Activated CD8-positive, alpha-beta memory T cell treated with anti-CD3 and anti-CD28 coated beads, Interleukin-2, amount 50 U/mL, for 1 hour (primary cell): ENCODE measurements at regions not wholly inside any gene's neighbourhood (a gene's known extent, or its start where the extent isn't known, plus 50 kb on each side); places are given as distances from the start of the nearest gene placed in this dataset.
A peak's percentile ranks its signal among the peaks of the same experiment; 100 is the strongest.
"Not testable (repeated sequence)": the region's sequence is repeated elsewhere in the genome, so short reads cannot be mapped to it uniquely, and the experiment has no call there.

Experiments
- DNase-seq: peaks from one replicate; pipeline ENCODE4 v3.0.0-alpha.2; 2020; ENCODE audit errors: extremely low read depth

DNA sequence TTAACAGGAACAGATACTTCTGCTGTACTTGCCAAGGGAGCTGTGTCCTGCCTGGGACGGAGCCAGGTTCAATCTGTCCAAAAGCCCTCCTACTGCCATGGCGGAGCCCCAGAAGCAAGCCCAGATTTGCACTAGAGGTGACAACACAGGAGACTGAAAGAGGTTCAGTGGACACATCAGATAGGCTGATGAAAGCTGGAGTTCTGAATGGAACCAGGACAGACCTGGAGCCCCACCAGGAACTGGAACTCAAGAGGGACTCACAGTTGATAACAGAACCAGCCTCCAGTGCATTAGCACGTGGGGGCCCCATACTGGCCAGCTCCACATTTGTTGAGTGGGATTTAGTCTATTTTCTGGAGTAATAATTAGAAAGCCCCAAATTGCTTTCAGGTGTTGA, 315.5 kb downstream of the ARRDC4 start:
- no peak for DNase-seq

- no peak for DNase-seq
These were observed 317.1 kb downstream of the ARRDC4 start for GRCh38 chr15:98277602-98278001.

DNA sequence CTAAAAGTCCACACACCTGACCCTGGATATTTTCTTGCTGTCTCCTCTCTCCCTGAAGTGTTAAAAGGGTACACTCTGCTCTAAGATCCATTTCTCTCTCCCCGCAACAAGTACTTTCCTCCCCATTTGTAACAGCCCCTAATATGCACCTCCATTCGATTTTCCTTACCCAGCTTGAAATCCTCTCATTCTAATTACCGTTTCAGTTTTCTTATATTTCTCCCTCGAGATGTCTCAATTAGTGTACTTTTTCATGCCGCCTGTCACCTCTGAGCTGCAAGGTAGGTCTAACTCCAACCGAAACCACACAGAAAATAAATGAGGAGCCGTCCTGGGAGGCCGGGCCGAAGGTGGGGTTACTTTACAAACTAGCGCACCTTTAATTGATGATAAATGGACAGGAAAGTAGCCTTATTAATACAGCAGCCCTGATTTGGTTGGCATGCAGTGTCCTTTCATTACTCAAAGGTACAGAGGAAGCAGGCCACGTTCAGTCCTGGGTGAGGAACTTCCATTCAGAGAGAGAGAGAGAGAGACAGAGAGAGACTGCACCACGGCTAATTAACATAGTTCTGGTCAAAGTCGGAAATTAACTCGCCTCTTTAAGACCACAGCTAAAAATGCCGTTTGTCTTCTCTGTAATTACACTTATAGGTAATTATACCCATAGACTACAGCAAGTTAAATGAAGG, 319.9 kb downstream of the ARRDC4 start:
- no peak for DNase-seq

GRCh38 chr15:98281130-98281529, 320.6 kb downstream of the ARRDC4 start:
- DNase-seq: no peak

DNA sequence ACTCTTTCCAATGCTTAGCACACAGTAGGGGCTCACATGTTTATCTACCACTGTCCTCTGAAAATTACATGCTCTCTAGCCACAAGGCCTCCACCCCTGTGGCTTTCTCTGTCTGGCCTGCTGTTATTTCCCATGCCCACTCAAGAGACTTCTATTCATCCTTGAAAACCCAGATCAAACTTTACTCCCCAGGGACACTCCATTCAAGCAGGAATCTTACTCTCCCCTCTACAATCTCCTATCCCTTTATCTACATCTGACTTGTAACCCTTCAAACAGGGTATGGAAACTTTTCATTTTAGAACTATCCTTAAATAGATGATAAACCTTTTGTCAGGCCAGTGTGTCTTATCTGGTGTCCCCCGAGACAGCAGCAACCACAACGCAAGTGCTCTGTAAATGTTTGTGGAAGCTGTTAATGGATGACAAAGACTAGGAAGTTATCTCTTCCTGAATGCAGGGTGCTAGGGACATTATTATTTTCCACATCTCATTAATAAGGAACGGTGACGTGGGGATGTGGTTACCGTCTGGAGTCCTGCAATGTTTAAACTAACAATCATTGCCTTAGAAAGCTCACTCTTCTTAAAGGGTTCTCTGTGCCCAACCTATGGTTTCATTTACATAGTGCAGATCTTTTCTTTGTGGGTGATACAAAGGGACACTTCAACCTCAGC, 322.3 kb downstream of the ARRDC4 start:
- DNase-seq: no peak

DNA sequence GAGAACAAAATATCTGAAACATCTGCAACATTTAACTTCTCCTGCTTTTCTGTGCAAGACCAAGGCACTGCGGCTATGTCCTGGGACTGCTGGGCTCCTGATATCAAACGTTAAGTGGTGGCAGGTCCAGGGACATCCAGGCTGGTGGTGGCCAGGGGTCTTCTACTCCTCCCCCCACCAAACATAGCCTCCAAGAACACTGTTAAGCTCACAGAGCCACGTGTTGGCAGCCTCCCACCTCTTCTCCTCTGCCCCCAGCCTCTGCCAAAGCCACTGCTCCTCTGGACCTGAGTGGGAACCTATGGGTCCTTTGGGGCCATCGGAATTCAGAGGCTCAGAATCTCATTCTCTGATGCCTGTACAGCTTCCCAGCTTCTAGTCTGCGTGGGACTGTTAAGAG, 325.7 kb downstream of the ARRDC4 start:
- no peak for DNase-seq

- DNase-seq: no peak
These were observed 326.3 kb downstream of the ARRDC4 start for GRCh38 chr15:98286831-98287230.

GRCh38 chr15:98288091-98288590, 327.6 kb downstream of the ARRDC4 start:
- no peak for DNase-seq

DNA sequence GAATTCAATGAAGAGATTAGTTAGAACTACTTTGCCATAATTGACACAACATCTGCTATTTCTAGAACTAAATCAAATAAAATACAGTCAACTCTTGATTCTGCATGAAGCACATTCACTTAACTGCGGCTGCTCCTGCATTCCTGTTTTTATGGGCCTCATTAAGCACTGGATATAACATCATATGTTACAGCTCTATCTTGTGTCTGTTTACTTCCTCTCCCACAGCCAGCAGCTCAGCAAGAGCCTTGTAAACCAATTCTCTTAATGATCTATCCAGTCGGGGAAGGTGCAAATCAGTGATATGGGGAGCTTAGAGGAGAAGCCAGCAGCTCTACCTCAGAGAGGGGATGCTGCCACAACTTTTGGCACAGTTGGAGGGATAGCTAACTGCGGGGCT, 329.2 kb downstream of the ARRDC4 start:
- DNase-seq: no peak

DNA sequence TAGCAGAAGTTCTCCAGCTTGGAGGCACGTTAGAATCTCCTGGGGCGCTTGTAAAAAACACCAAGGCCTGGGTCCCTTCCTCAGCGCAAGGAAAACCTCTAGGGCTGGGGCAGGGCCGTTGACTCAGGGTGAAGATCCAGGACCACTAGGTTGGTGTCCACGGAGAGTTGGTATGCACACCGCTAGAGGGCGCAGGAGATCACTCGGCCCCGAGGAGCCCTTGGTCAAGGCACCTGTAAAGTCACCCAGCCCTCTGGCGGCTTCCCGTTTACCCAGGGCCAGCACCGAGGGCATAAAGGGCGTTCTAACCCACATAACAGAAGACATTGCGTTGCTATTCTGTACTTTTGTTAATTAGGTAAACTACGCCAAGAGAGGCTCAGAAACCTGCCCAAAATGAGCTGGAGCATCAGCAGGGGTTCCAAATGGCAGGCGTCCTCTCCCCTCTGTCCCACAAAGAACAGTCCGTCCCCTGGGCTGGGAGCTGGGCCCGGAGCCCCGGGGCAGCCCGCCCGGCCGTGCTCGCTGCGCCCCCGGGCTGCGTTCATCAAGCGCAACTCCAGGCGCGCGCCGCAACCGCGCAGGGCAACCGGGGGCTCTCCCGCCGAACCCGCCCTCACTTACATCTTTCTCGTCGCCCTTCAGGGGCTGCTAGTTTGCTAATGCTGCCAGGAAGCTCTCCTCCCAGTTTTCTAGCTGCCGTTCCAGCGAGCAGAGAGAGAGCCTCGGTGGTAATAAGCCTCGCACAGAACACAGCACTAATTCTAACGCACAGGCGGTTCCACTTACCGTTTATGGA, 332.1 kb downstream of the ARRDC4 start:
- no peak for DNase-seq

DNA sequence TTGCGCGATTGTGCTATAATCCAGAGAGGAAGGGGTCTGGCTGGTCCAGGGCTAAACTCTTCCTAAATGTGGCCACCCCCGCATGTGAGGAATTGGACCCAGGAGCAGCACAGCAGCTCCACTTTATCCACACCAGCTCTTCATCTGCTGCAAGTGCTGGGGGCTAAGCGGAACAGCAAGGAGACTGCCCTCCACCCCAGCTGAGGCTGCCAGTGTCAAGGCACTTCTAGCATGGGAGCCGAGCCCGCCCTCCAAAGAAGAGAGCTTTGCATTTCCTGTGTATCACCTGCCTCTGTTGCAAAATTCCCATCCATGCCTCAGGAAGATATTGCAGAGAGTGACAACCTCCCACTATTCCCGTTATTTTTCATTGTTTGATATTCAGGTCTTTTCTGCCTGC, 333.6 kb downstream of the ARRDC4 start:
- no peak for DNase-seq

- DNase-seq: not testable (repeated sequence)
These were observed 334.7 kb downstream of the ARRDC4 start for GRCh38 chr15:98295101-98295759.

- no peak for DNase-seq
These were observed 336.1 kb downstream of the ARRDC4 start for GRCh38 chr15:98296653-98297052.

DNA sequence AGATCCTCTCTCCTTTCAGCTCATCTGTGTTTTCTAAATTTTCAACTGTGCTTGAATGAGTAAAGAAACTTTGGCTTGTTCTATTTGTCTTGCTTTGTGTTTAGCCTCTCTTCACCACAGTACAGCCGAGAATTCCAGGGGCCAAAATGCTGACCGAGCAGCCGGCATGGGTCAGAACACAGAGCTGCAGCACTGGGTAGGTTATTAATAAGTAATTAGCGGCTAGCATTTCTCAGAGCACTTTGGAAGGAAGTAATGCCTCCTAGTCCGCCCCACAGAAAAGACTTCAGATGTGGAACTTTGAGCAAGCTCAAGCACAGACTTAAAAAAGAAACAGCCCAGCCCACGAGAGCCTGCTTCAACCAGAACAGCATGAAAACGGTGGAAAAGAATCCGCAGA, 343.9 kb downstream of the ARRDC4 start:
- DNase-seq: no peak

DNA sequence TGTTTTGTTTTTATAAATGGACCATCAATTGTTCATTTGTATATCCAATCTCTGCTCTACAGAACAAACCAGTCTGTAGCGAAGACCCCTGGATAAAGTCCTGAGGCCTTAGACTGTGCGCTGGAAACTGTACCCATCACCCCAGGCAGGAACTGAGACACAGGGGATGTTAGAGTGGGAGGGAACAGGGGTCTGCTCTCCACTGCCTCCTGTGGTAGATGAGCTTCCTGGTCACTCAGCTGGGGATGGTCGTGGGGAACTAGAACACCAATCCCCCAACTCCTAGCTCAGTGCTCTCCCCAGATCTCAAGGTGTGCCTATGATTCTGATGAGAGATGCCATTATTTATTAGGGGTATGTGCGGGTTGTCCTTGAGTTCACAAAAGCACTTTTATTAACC, 340.2 kb upstream of the IGF1R start:
- DNase-seq: no peak

- DNase-seq: peak; percentile 9
These were observed 336.7 kb upstream of the IGF1R start for GRCh38 chr15:98311566-98312188.

GRCh38 chr15:98312913-98313312, 335.4 kb upstream of the IGF1R start:
- DNase-seq: no peak

GRCh38 chr15:98315971-98316370, 332.4 kb upstream of the IGF1R start:
- DNase-seq: no peak

DNA sequence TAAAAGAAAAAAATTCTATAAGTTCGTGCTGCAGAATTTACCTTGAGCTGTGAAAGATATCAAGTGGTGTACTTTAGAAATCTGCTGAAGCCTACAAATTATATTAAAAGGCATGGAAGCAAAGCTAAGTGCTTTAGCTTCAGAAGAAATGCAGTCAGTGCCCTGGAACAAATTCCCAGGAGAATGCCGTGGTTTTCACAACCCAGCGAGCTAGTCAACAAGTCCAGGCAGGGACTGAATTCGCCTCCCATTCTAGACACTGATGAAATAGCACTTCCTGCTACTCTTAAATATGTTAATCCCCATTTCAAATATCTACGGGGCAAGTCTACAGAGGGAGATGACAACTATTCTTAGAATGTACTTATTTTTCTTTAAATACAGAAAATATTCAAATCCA, 326.4 kb upstream of the IGF1R start:
- DNase-seq: no peak

GRCh38 chr15:98322581-98322980, 325.8 kb upstream of the IGF1R start:
- DNase-seq: no peak

GRCh38 chr15:98324341-98324970, 323.9 kb upstream of the IGF1R start:
- DNase-seq: no peak
